ENCODE measurements at regions not wholly inside any gene's neighbourhood (a gene's known extent, or its start where the extent isn't known, plus 50 kb on each side); places are given as distances from the start of the nearest gene placed in this dataset.

DNA sequence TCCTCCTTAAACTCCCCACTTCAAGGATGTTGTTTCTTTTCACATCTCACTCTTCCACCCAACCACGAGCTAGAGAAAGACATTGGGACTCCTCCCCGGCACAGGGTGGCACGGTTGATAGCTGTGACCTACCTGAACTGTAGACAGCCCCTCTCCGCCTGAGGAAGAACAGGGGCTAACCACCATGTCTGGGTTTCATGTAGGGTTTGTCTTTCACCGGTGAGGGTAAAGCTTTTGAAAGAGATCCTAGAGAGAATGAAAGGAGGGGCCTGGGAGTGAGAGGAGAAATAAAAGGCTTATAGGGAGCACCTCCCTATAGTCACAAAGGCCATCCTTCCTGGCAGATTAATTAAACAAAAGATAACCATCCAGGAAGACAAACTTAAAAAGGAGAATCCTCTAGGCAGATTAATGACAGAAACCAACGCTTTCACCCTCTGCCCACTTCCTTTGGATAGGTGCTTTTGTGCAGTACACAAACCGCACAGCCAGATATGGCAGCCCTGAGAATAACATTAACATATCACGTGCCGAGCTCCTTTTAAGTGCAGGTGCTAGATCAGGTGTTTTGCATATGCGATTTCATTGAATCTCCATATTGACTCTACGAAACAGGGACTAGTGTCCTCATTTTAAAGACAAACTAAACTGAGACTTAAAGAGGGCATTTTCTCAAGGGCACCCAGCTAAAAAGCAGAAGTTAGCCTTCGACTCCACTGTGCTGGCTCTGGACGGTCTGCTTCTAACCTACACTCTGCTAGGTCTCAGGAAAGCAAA, 178.1 kb upstream of the RUNX1 start:
- no peak for DNase-seq (ENCODE audit: low read depth in 4 of 4, low spot score in 3 of 4)

DNA sequence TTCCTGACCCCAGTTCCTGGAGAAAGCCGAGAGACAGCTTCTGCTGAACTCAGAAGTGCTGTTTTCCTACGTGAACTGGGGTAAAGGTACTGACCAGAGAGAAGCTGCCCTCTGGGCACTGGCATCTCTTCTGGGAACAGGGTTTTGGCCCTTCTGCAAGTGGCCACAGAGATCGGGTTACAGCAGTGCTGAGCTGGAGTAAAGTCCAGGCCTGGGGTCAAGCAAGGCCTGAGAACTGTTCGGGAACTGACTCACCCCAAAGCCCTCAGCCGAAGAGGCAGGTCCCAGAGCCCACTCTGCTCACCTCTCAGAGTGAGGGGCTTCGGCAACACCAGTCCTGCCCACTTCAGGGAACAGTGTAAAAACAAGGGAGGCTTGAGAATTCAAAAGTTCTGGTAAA, 177.2 kb upstream of the RUNX1 start:
- no peak for DNase-seq (ENCODE audit: low read depth in 4 of 4, low spot score in 3 of 4)

DNA sequence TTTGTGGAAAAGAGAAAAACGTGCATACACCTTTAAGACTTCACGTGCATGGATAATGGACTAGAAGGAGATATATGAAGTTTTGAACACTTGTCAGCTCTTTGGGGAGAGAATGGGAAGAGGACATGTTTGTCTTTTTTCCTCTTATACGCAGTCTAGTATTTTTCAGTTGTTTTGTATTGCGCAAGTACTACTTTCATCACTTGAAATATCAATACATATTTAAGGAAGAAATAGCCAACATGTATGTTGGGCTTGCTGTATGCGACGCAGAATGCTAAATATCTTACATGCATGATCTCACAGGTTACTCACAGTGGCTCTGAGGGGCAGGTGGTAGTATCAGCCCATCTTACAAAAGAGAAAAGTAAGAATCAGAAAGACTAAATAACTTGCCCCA, 176.5 kb upstream of the RUNX1 start:
- DNase-seq (ENCODE audit: low read depth in 4 of 4, low spot score in 3 of 4) = no peak

DNA sequence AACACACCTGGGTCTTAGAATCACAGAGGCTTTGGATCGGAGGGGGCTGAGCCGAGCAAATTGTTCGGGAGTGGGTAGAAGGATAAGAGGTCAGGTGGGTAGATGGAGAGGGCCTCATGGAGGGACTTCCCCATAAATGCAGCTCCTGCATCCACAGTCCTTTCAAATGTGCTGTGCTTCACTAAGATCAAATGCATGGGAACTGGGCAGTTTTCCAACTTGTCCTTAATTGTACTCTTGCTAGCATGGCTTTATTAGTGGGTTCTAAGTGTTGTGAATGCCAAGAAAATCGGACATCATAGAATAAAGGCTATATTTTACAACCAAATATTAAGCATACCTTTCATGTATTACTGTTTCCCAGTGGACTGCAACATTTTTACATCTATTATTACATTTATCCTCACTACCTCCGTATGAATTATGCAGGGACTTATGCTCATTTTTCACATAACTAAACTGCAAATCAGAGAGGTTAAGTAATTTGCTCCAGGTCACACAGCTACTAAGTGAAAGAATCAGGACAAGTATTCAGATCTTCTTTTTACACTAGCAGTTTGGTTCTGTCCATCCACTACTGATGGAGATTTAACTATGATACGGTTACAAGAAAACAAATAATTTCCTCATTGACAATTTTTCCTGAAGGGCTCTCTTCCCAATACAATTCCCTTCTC, 174.5 kb upstream of the RUNX1 start:
- DNase-seq (ENCODE audit: low read depth in 4 of 4, low spot score in 3 of 4) = no peak

DNA sequence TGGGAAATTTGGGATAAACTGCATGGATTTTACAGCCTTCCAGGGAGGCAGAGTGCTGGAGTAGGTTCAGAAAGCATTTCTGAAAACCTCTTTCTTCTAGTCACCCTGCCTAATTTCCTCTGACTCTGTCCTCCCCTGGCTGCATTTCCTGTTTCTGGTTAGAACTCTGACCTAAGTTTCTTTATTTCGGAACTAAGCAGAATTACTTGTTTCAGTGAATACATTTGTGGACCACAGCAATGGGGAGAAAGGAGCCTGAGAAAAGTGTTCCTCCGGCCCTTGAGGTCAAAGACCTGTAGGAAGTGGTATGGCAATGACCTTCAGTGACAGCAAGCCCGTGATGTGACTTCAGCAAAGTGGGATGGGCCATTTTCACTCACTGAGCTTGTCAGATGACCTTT, 173.4 kb upstream of the RUNX1 start:
- no peak for DNase-seq (ENCODE audit: low read depth in 4 of 4, low spot score in 3 of 4)

DNA sequence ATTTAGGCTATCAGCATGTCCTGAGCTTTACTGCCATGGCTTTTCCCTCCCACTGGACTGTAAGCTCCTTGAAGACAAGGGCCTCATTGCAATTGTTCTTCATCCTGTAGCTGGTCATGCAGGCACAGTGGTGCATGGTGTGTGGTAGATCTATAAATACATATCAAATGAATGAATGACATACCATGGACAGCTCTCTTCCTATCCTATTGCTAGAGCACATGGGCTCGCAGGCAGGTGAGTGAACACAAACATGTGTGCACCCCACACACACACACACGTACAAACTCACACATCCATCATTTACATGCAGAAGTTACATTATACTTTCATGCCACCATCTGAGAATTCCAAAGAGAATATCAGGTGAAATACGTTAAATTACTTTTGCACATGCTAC, 172.9 kb upstream of the RUNX1 start:
- no peak for DNase-seq (ENCODE audit: low read depth in 4 of 4, low spot score in 3 of 4)

DNA sequence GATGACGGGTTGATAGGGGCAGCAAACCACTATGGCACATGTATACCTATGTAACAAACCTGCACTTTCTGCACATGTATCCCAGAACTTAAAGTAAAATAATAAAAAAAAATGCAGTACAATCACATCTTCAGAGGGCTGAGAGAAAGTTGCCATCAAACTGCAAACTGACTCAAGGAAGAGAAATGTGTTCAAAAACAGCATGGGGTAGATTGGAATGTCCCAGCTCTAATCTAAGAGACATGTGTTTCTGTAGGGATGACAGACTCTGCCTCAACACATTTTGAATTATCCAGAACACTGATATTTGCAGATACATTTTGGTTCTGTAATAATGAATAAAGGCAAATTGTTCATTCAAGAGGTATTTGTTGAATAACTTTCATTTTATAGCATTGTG, 171.2 kb upstream of the RUNX1 start:
- no peak for DNase-seq (ENCODE audit: low read depth in 4 of 4, low spot score in 3 of 4)

DNA sequence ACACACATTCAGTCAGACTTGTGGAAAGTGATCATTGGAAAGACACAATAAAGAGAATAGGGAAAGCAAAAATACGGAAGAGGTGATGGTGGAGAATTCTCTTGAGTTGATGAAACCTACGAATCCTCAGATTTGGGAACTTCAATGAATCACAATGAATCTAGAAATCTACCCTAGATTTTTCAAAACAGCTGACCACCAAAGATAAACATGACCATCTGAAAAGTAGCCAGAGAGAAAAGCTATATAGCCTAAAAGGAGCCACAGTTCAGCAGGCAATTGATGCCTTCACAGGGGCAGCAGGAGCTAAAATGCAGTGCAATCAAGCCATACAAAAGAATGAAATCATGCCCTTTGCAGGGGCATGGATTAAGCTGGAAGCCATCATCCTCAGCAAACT, 170.6 kb upstream of the RUNX1 start:
- DNase-seq (ENCODE audit: low read depth in 4 of 4, low spot score in 3 of 4) = no peak

DNA sequence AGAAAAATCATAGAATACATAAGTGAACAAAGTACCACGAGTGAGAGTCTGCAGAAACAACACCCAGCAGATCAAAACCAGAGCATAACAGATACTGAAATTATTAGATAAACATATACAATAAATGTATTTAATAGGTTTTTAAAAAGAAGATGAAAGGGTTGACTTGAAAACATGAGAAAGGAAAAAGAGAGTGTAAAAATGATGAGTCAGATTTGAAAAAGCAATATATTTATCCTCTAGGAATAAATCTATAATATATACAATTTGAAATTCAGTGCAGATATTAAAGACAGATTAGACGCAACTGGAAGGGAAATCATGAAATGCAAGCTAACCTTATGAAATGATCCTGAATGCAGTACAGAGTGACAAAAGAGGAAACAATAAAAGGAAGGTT, 170.2 kb upstream of the RUNX1 start:
- no peak for DNase-seq (ENCODE audit: low read depth in 4 of 4, low spot score in 3 of 4)

DNA sequence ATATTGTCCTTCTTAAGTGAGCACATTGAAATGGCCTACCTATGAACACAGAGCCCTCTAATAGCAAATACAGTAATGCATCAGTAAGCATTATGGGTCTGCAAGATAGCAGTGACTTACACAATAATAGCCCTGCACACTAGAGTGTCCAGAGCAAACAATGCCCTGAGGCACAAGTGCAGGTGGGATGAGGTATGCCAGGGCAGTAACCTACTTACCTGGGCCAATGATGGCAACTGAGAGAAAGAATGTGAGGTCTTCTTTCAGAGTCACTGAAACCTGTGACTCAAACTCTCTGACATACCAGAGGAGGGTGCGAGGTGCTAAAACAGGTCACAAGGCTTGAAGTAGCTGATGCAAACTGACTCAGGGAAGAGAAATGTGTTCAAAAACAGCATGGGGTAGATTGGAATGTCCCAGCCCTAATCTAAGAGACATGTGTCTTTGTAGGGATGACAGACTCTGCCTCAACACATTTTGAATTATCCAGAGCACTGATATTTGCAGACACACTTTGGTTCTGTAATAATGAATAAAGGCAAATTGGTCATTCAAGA, 168.5 kb upstream of the RUNX1 start:
- no peak for DNase-seq (ENCODE audit: low read depth in 4 of 4, low spot score in 3 of 4)

DNA sequence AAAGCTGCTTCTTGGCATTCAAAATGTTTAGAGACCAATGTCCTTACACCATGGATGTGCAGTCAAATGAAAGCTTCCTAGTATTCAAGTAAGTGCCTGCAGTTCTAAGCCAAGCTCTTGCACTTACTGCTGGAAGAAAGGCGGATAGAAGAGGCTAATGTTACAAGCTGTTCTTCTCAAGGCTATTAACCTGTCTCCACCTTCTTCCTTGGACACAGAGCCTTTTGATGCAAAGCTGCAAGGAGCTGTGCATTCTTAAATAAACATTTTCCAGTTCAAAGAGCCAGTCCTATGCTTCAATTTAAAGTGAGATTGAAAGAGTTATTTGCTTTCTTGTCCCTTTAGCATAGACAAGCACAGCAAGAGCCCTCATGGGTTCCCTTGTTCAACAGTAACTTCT, 167.9 kb upstream of the RUNX1 start:
- DNase-seq (ENCODE audit: low read depth in 4 of 4, low spot score in 3 of 4) = no peak

DNA sequence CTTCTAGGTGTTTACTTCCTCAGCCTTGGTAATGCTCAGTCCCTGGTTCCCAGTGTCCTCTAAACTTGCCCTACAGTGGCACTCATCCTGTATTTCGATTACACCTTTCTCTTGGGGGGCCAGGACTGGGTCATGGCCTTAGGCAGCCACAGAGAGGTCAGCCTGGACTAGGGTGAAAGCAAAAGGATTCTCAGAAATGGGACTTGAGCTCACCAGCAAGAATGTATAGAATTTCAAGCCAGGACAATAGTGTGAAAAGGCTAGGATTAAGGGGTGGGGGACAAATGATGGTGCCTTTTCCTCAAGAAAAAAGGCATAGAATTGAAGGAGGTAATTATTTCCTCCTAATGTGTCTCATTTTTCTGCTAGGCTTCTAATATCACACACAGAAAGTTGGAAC, 166.8 kb upstream of the RUNX1 start:
- DNase-seq (ENCODE audit: low read depth in 4 of 4, low spot score in 3 of 4) = no peak

DNA sequence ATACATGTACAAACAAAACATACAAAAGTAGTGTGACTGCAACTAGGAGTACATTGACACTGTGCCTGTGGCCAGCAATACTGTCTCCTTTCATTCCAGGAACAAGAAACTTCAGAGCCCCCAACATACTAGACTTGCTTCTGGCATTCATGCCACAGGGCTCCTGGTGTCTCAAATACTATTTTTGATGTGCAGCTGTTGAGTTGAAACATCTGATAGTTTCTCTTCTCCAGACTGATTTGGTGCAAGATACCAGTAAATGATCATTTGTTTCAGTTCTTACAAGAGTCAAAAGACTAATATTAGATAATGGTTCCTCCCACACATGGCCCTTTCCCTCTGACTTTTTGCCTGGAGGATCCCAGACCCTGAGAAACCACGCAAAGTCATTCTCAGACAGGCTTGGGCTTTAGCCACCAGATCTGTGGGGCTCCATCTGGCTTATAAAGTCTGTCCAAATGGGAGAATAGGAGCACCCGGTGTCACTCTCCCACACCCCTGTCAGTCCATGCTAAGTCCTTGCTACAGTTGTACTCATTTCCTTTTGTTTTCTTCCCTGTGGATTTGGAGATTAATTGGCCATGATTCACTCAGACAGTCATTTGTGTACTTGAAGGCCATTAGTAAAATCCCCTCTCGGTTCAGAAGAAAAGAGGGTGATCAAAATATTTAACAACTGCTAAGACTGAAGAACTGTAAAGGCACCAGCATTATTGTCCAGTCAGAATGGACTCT, 163.5 kb upstream of the RUNX1 start:
- DNase-seq (ENCODE audit: low read depth in 4 of 4, low spot score in 3 of 4) = no peak

DNA sequence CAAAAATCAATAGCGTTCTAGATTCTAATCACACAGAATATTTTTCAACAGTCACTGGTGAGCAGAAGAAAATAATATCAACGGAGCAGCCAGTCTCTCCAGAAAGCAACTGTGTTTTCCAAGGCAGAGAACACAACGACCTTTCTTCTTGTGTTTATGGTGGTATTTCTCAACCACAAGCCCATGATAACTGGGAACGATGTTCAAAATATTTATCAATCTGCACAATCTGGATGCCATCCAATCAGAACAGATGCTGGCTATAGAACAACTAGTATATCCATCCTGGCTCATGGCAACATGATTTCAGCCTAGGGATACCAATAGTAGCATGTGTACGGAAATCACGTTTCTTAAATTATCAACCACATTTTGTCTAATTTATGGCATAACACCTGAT, 162.7 kb upstream of the RUNX1 start:
- no peak for DNase-seq (ENCODE audit: low read depth in 4 of 4, low spot score in 3 of 4)

DNA sequence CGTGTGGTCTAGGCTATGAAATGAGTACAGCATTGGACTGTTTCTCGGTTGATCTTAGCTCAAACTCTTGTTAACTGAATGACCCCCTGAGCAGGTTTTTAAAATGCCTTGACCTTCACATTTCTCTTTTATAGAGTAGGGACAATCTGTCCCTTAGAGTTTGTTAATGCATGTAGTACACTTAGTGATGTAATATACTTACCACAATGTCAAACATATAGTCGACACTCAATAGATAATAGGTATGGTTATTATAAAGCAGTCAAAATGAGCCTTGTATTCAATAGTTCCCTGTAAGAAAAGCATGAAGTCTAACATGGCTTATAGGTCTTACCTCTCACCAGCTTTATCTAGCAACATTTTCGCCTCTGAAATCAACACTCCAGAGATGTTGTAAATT, 161.0 kb upstream of the RUNX1 start:
- DNase-seq (ENCODE audit: low read depth in 4 of 4, low spot score in 3 of 4) = no peak

DNA sequence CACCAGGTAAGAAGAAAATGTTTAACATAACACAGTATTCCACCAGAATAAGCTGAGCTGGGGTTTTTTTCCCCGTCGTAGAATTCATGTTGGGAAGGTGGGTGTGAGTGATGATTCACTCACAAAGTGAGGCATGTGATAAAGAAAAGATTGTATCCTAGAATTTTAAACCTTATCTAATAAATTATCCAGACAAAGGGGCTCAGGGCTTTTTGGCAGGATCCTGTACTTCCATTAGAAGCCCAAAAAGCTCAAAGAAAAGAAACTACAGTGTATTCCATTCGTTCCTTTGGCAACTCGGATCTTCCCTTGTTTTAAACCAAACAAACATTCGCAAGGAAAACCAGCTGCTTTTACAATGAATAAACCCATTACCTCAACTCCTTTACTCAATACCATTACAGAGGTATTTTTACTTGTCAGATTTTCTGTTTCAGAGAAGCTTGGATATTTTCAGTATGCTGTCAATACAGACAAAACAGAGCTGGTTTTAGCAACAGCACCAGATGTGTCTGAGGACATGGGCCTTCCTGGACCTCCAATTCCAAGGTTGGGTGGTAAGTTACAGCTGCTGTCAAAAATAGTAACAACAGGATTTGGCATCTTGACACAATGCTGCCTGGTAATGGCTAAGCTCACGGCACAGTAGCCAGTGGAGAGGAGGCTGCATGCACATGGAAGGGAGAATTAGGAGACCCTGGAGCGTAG, 159.9 kb upstream of the RUNX1 start:
- DNase-seq (ENCODE audit: low read depth in 4 of 4, low spot score in 3 of 4) = no peak

DNA sequence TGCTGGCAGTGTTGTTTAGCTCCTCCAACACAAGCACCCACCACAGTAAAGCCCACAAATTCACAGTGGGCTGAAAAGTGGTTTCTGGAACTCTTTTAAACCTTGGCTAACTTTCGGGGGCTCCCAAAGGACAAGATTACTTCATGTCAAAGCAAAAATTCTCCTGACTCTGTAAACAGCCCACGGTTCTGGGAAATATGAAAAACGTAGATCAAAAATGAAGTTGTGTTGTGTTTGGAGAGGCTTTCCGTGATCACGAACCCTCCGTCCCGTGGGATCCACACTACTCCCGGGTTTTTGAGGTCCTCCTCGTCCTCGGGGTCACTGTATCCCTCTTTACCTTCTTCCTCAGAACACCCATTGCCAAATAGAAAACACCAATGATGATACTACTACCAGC, 159.0 kb upstream of the RUNX1 start:
- no peak for DNase-seq (ENCODE audit: low read depth in 4 of 4, low spot score in 3 of 4)

DNA sequence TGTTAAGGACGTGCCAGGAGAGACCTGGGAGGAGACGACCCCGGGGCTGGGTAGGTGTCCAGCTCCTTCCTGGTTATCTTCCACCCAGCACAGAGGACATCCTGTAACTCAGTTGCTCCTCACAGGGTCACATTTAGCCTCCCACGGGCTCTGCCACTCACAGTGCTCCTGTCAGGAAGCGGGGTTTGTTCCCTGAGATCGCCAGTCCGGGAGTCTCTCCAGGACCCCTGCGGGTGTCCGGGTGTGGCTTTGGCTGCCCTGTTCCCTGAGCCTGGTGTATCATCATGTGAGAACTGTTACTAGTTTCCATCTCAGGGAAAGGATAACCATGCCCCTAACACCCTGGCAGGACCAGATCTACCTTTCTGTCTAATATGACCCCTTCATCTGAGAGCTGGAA, 158.2 kb upstream of the RUNX1 start:
- DNase-seq (ENCODE audit: low read depth in 4 of 4, low spot score in 3 of 4) = no peak

DNA sequence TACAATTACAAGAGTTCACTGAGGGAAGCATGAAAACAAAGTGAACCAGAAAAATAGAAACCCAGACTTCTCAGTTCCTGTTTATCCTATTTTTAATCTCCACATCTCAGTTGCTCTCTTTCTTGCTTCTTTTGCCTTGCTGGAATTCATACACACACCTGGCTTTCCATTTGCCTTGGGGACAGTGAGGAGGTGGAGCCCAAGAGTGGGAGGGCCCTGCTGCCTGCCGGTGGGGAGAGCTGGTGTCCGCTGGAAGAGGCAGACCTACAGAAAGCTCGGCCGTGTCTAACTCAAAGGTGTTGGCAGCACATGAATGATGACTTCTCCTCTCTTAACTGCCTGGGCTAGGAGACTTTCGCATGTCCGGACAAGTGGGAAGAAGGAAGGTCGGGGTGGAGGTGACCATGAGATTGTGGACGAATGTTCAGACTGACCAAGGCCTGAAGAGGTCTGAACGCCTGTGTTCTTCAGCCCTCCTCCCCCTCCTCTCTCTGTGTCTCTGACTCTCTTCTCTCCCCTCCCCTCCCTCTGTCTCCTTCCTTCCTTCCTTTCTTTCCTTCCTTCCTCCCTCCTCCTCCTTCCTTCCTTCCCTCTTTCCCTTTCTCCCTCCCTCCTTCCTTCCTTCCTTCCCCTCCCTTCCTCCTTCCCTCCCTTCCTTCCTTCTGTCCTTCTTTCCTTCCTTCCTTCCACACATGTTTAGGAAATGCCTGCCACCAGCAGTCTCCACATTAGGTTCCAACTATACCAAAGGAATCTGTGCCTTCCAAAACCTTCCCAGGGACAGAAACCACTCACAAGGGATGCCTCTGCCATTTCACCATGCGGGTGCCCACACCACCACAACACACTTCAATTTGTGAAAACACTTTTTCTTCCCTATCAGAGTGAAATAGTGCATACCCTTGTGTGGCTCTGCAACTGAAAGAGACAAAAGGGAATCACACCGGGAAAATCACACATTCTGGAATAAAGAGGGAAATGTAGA, 157.3 kb upstream of the RUNX1 start:
- DNase-seq (ENCODE audit: low read depth in 4 of 4, low spot score in 3 of 4) = no peak

Data from right renal pelvis (tissue), 4 donors.